WTC11 (cell line): ENCODE measurements at regions not wholly inside any gene's neighbourhood (a gene's known extent, or its start where the extent isn't known, plus 50 kb on each side); places are given as distances from the start of the nearest gene placed in this dataset.

Experiments
- ATAC-seq: fragments of 200-7000 bp; cut with Tn5 transposase; 2 replicates; pipeline ENCODE4 v1.10.0; 2021; ENCODE audit warnings: mild to moderate bottlenecking, moderate library complexity
- CTCF ChIA-PET: fragments of 300-600 bp; sonication (Branson Sonifier 250); formaldehyde crosslinking; loops from one replicate; lab custom pipeline; 2021; ENCODE audit warnings: antibody characterized with exemption; lab: Charles Lee
- POLR2A ChIA-PET: fragments of 350-600 bp; sonication (Branson Sonifier 250); formaldehyde crosslinking; loops from one replicate; lab custom pipeline; 2021; ENCODE audit warnings: antibody characterized with exemption; lab: Charles Lee
- DNase-seq: peaks from one replicate; pipeline ENCODE4 v3.0.0; 2021; ENCODE audit warnings: low spot score
- H3K27ac Mint-ChIP-seq: 2 replicates; pipeline ENCODE4 v1.8.0; 2021; ENCODE audit warnings: mixed read lengths
- H3K27me3 Mint-ChIP-seq: 2 replicates; pipeline ENCODE4 v1.8.0; 2021; ENCODE audit warnings: low read depth, mild to moderate bottlenecking, moderate library complexity, mixed read lengths
- H3K36me3 Mint-ChIP-seq: 2 replicates; pipeline ENCODE4 v1.8.0; 2021; ENCODE audit warnings: mixed read lengths
- H3K4me1 Mint-ChIP-seq: 2 replicates; pipeline ENCODE4 v1.8.0; 2022; ENCODE audit warnings: mixed read lengths
- H3K4me3 Mint-ChIP-seq: 2 replicates; pipeline ENCODE4 v1.8.0; 2021; ENCODE audit warnings: mild to moderate bottlenecking, moderate library complexity, mixed read lengths
- H3K9me3 Mint-ChIP-seq: 2 replicates; pipeline ENCODE4 v1.8.0; 2021; ENCODE audit warnings: mixed read lengths
- ATF2 ChIP-seq: sonication (generic); formaldehyde crosslinking; IDR thresholded peaks from 2 replicates; pipeline ENCODE4 v1.8.1; 2022; ENCODE audit warnings: low read depth, missing genetic modification reagents, borderline replicate concordance
- CBFB ChIP-seq: sonication (generic); formaldehyde crosslinking; IDR thresholded peaks from 2 replicates; pipeline ENCODE4 v1.8.1; 2022; ENCODE audit warnings: mild to moderate bottlenecking, low read depth, missing genetic modification reagents
- CREM ChIP-seq: sonication (generic); formaldehyde crosslinking; IDR thresholded peaks from 2 replicates; pipeline ENCODE4 v1.8.1; 2022; ENCODE audit warnings: mild to moderate bottlenecking, missing genetic modification reagents, moderate library complexity
- E2F5 ChIP-seq: sonication (generic); formaldehyde crosslinking; IDR thresholded peaks from 2 replicates; pipeline ENCODE4 v1.8.1; 2022; ENCODE audit warnings: mild to moderate bottlenecking, moderate library complexity, missing genetic modification reagents
- HMGA2 ChIP-seq: fragments of 250-450 bp; sonication (Bioruptor Pico); IDR thresholded peaks from 2 replicates; pipeline ENCODE4 v1.4.0; 2021; ENCODE audit warnings: mild to moderate bottlenecking, moderate library complexity
- IRF1 ChIP-seq: sonication (generic); formaldehyde crosslinking; IDR thresholded peaks from 2 replicates; pipeline ENCODE4 v1.8.0; 2023; ENCODE audit warnings: missing genetic modification reagents
- IRF2 ChIP-seq: sonication (generic); formaldehyde crosslinking; IDR thresholded peaks from 2 replicates; pipeline ENCODE4 v1.8.0; 2022; ENCODE audit warnings: low read depth, missing genetic modification reagents, borderline replicate concordance
- MXD4 ChIP-seq: fragments of 250-450 bp; sonication (Bioruptor Pico); IDR thresholded peaks from 2 replicates; pipeline ENCODE4 v1.8.0; 2021; ENCODE audit warnings: mild to moderate bottlenecking, moderate library complexity, borderline replicate concordance
- RELA ChIP-seq: sonication (generic); formaldehyde crosslinking; IDR thresholded peaks from 2 replicates; pipeline ENCODE4 v1.8.1; 2022; ENCODE audit warnings: missing genetic modification reagents, mild to moderate bottlenecking, borderline replicate concordance
- RORB ChIP-seq: fragments of 250-450 bp; sonication (Bioruptor Pico); IDR thresholded peaks from 2 replicates; pipeline ENCODE4 v1.9.0; 2021; ENCODE audit warnings: mild to moderate bottlenecking
- STAT6 ChIP-seq: sonication (generic); formaldehyde crosslinking; conservative IDR thresholded peaks from 2 replicates; pipeline ENCODE4 v1.8.1; 2023; ENCODE audit warnings: mild to moderate bottlenecking, low read depth, missing genetic modification reagents, moderate library complexity
- TCF7 ChIP-seq: sonication (generic); formaldehyde crosslinking; IDR thresholded peaks from 2 replicates; pipeline ENCODE4 v1.8.0; 2022; ENCODE audit warnings: mild to moderate bottlenecking, low read depth, missing genetic modification reagents, moderate library complexity
- ZNF121 ChIP-seq: sonication (generic); formaldehyde crosslinking; IDR thresholded peaks from 2 replicates; pipeline ENCODE4 v1.8.0; 2023; ENCODE audit warnings: missing genetic modification reagents
- ZNF263 ChIP-seq: sonication (generic); formaldehyde crosslinking; IDR thresholded peaks from 2 replicates; pipeline ENCODE4 v1.8.1; 2022; ENCODE audit warnings: low read depth, mild to moderate bottlenecking, moderate library complexity, missing genetic modification reagents
- ZNF396 ChIP-seq: fragments of 250-450 bp; sonication (Bioruptor Pico); IDR thresholded peaks from 2 replicates; pipeline ENCODE4 v1.8.0; 2021; ENCODE audit warnings: mild to moderate bottlenecking, moderate library complexity, borderline replicate concordance
- TF ChIP-seq, protein P1 (sequence below): fragments of 250-450 bp; sonication (Bioruptor Pico); IDR thresholded peaks from 2 replicates; pipeline ENCODE4 v1.9.0; 2021; ENCODE audit warnings: mild to moderate bottlenecking
- TF ChIP-seq, protein P2 (sequence below): sonication (generic); formaldehyde crosslinking; IDR thresholded peaks from 2 replicates; pipeline ENCODE4 v1.8.1; 2022; ENCODE audit warnings: low read depth, mild to moderate bottlenecking, moderate library complexity, missing genetic modification reagents, borderline replicate concordance

DNA sequence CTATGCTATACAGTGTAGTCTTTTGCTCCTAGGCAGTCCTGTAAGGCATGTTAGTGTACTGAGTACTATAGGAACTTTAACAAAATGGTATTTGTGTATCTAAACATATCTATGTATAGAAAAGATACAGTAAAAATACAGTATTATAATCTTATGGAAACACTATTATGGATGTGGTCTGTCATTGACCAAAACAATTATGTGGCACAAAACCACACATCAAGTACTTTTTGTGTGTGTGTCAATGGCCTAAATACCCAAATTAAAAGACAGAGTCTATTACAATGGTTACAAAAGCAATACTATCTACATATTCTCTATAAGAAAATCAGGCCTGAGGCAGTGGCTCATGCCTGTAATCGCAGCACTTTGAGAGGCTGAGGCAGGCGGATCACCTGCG lies 610.2 kb upstream of the NDST4 start:
- no peaks in the 10 kb centered on the region for H3K27me3 Mint-ChIP-seq
- ATAC-seq (no peak), DNase-seq (no peak)
- H3K4me1 Mint-ChIP-seq, result no peaks in the 10 kb centered on the region
- ChIA-PET CTCF (interaction anchor here (0.6 to 0.7 kb wide), 3 partner anchors 149 to 1254 kb away, joined by 3 to 4 read pairs (median 4); no protein-coding TSS in a partner anchor), POLR2A (no interaction called here)
- no peaks in the 10 kb centered on the region for H3K9me3 Mint-ChIP-seq
- TF ChIP-seq ATF2 (CRISPR knock-in tag) (no peak), E2F5 (CRISPR knock-in tag) (no peak), MXD4 (CRISPR knock-in tag) (no peak), IRF2 (CRISPR knock-in tag) (no peak), RORB (CRISPR knock-in tag) (no peak), CREM (CRISPR knock-in tag) (no peak), ZNF396 (CRISPR knock-in tag) (no peak)
- TF ChIP-seq, protein P1, sequence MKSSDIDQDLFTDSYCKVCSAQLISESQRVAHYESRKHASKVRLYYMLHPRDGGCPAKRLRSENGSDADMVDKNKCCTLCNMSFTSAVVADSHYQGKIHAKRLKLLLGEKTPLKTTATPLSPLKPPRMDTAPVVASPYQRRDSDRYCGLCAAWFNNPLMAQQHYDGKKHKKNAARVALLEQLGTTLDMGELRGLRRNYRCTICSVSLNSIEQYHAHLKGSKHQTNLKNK (CRISPR knock-in tag), result no peak
- no peak overlapping the region for H3K4me3 Mint-ChIP-seq
- no peaks in the 10 kb centered on the region for H3K36me3 Mint-ChIP-seq
- H3K27ac Mint-ChIP-seq, result no peak overlapping the region

DNA sequence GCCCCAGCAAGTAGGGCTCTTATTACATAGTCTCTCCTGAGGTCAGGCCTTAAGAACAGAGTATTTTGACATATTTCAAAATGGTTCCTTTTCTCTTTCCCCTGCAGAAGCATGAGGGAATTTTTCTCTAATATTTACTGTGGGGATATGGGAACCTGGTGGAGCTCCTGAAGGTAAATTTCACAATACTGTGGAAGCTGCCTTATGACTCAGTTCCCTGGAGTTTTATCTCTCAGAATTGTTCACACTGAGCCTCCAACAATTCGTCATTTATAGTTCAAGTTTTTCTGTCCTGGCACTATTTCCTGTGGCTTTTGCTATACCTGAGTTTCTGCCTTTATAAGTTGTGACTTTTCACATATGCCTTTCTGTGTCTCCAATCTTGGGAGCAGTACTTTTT lies 607.2 kb upstream of the NDST4 start:
- no peak overlapping the region for H3K4me3 Mint-ChIP-seq
- no peaks in the 10 kb centered on the region for H3K9me3 Mint-ChIP-seq
- H3K36me3 Mint-ChIP-seq, result no peaks in the 10 kb centered on the region
- TF ChIP-seq HMGA2 (no peak), RELA (CRISPR knock-in tag) (no peak), TCF7 (no peak), ZNF263 (CRISPR knock-in tag) (no peak), ZNF121 (no peak), CBFB (CRISPR knock-in tag) (no peak)
- TF ChIP-seq, protein P1 (CRISPR knock-in tag), result no peak
- TF ChIP-seq, protein P2, sequence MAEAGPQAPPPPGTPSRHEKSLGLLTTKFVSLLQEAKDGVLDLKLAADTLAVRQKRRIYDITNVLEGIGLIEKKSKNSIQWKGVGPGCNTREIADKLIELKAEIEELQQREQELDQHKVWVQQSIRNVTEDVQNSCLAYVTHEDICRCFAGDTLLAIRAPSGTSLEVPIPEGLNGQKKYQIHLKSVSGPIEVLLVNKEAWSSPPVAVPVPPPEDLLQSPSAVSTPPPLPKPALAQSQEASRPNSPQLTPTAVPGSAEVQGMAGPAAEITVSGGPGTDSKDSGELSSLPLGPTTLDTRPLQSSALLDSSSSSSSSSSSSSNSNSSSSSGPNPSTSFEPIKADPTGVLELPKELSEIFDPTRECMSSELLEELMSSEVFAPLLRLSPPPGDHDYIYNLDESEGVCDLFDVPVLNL, result no peak
- no peak for ATAC-seq
- H3K27me3 Mint-ChIP-seq, result no peaks in the 10 kb centered on the region
- ChIA-PET CTCF (no interaction called here), POLR2A (no interaction called here)
- H3K4me1 Mint-ChIP-seq, result no peaks in the 10 kb centered on the region
- DNase-seq, result no peak
- H3K27ac Mint-ChIP-seq, result no peak overlapping the region

DNA sequence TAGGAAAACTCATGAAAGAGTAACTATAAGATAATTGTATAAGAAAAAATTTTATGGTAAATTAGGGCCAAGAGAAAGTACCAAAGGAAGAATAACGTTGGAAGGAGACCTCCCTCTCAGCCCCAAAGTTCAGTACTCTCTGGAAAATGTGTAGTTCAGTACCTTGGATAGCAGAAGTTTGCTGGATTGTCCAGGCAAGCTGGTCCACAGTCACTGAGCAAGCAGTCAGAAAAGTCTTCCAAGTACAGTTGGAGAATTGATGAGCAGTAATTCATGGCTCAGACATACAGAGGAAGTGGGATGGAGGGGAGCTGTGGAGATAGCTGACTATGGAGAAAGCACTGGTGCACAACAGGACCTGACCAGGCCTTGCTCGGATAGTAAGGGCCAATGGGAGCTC lies 598.2 kb upstream of the NDST4 start:
- ChIA-PET CTCF (no interaction called here), POLR2A (no interaction called here)
- ATAC-seq (no peak), DNase-seq (no peak)
- Mint-ChIP-seq H3K4me3 (no peak overlapping the region), H3K27ac (no peak overlapping the region), H3K27me3 (no peaks in the 10 kb centered on the region), H3K9me3 (peaks cover 2% of the 10 kb centered on the region; the same call in 1 of the 2 replicates), H3K4me1 (no peaks in the 10 kb centered on the region), H3K36me3 (no peaks in the 10 kb centered on the region)
- no peak for TF ChIP-seq E2F5 (CRISPR knock-in tag)
- no peak for TF ChIP-seq STAT6 (CRISPR knock-in tag)
- TF ChIP-seq IRF1, result no peak
